ENCODE measurements at regions not wholly inside any gene's neighbourhood (a gene's known extent, or its start where the extent isn't known, plus 50 kb on each side); places are given as distances from the start of the nearest gene placed in this dataset.

DNA sequence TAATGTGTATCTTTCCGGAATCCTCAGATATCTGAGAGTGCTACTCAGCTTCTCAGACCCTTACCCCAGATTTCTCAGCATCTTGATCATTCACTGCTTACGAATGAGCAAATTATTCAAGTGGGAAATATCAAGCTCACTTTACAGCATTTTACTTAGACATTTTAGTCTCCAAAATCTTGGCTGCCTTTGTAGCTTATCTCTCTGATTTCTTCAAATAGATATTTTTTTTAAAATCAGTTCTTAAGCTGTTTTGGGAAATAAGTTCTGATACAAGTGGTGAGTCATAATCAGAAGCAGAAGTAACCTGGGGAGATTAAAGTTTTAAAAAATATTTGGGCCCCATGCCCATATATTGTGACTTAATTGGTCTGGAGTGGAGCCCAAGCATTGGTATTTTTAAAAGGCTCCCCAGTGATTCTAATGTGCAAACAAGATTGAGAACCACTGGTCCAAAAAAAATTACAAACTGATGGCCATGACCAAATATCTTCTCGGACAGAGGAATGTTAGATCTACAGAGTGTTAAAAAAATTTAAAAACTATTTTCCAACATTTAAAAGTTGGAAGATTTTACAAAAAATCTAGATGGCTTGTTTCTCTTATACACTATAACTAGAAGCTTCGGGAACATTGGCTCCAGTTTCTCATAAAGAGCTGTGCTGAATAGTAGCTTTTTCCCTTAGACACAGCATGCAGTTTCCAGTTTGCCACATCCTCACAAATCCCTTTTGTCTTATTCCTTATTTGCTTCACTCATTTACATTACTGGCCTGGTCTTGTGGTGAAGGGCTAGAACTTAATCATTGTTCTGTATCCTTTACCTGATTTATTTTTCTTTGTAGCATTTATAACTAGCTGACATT lies 87.8 kb upstream of the BMAL1 start:
- TF ChIP-seq, protein P1, sequence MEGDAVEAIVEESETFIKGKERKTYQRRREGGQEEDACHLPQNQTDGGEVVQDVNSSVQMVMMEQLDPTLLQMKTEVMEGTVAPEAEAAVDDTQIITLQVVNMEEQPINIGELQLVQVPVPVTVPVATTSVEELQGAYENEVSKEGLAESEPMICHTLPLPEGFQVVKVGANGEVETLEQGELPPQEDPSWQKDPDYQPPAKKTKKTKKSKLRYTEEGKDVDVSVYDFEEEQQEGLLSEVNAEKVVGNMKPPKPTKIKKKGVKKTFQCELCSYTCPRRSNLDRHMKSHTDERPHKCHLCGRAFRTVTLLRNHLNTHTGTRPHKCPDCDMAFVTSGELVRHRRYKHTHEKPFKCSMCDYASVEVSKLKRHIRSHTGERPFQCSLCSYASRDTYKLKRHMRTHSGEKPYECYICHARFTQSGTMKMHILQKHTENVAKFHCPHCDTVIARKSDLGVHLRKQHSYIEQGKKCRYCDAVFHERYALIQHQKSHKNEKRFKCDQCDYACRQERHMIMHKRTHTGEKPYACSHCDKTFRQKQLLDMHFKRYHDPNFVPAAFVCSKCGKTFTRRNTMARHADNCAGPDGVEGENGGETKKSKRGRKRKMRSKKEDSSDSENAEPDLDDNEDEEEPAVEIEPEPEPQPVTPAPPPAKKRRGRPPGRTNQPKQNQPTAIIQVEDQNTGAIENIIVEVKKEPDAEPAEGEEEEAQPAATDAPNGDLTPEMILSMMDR (IDR thresholded peaks at IDR 0.05): no peak
- TF ChIP-seq, protein P2, sequence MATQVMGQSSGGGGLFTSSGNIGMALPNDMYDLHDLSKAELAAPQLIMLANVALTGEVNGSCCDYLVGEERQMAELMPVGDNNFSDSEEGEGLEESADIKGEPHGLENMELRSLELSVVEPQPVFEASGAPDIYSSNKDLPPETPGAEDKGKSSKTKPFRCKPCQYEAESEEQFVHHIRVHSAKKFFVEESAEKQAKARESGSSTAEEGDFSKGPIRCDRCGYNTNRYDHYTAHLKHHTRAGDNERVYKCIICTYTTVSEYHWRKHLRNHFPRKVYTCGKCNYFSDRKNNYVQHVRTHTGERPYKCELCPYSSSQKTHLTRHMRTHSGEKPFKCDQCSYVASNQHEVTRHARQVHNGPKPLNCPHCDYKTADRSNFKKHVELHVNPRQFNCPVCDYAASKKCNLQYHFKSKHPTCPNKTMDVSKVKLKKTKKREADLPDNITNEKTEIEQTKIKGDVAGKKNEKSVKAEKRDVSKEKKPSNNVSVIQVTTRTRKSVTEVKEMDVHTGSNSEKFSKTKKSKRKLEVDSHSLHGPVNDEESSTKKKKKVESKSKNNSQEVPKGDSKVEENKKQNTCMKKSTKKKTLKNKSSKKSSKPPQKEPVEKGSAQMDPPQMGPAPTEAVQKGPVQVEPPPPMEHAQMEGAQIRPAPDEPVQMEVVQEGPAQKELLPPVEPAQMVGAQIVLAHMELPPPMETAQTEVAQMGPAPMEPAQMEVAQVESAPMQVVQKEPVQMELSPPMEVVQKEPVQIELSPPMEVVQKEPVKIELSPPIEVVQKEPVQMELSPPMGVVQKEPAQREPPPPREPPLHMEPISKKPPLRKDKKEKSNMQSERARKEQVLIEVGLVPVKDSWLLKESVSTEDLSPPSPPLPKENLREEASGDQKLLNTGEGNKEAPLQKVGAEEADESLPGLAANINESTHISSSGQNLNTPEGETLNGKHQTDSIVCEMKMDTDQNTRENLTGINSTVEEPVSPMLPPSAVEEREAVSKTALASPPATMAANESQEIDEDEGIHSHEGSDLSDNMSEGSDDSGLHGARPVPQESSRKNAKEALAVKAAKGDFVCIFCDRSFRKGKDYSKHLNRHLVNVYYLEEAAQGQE (IDR thresholded peaks at IDR 0.05; ENCODE audit: insufficient read depth in 1 of 2, low read depth in 2 of 2, low read length in 1 of 2): no peak
- TF ChIP-seq POLR2AphosphoS5 (IDR thresholded peaks at IDR 0.05; ENCODE audit: low read depth, low read length) (no peak), SIN3A (IDR thresholded peaks at IDR 0.05; ENCODE audit: borderline replicate concordance, insufficient read depth, low read depth, low read length) (no peak)

Data from Panc1 (cell line).